Right lobe of liver (tissue), 4 donors: ENCODE measurements at regions not wholly inside any gene's neighbourhood (a gene's known extent, or its start where the extent isn't known, plus 50 kb on each side); places are given as distances from the start of the nearest gene placed in this dataset.

Source experiments
- POLR2A ChIP-seq: fragments of 450-650 bp; IDR thresholded peaks from one replicate; pipeline ENCODE4 v1.6.1; 2017; ENCODE audit warnings: antibody characterized with exemption, mild to moderate bottlenecking
- TF ChIP-seq, protein P1 (sequence below), 4 donors: fragments of 200-600 bp in 3 of 4; fragments of 450-650 bp in 1 of 4; IDR thresholded peaks; one replicate each; pipeline versions ENCODE4 v1.5.1 to v1.8.0; 2016 to 2022; ENCODE audit warnings: antibody characterized with exemption in 4 of 4, mild to moderate bottlenecking in 2 of 4
- donor health status: DM: no; HTN: no; CAD: no.
- donor health status: DM: no; HTN: no; CAD: no.
- donor health status: DM: no; HTN: yes; CAD: no.

GRCh38 chr16:64077242-64077641 lies 1044.6 kb downstream of the CDH11 start:
- TF ChIP-seq, protein P1, sequence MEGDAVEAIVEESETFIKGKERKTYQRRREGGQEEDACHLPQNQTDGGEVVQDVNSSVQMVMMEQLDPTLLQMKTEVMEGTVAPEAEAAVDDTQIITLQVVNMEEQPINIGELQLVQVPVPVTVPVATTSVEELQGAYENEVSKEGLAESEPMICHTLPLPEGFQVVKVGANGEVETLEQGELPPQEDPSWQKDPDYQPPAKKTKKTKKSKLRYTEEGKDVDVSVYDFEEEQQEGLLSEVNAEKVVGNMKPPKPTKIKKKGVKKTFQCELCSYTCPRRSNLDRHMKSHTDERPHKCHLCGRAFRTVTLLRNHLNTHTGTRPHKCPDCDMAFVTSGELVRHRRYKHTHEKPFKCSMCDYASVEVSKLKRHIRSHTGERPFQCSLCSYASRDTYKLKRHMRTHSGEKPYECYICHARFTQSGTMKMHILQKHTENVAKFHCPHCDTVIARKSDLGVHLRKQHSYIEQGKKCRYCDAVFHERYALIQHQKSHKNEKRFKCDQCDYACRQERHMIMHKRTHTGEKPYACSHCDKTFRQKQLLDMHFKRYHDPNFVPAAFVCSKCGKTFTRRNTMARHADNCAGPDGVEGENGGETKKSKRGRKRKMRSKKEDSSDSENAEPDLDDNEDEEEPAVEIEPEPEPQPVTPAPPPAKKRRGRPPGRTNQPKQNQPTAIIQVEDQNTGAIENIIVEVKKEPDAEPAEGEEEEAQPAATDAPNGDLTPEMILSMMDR (IDR thresholded peaks at IDR 0.05), result no peak
- TF ChIP-seq POLR2A, result no peak
